ENCODE measurements at regions not wholly inside any gene's neighbourhood (a gene's known extent, or its start where the extent isn't known, plus 50 kb on each side); places are given as distances from the start of the nearest gene placed in this dataset.

- no peak for TF ChIP-seq ARNT (IDR thresholded peaks at IDR 0.05)
- TF ChIP-seq ZNF76 (CRISPR knock-in tag; IDR thresholded peaks at IDR 0.05; ENCODE audit: borderline replicate concordance), result no peak
- no peak for TF ChIP-seq ELK1 (CRISPR knock-in tag; IDR thresholded peaks at IDR 0.05)
- no peak for TF ChIP-seq PREB (CRISPR knock-in tag; IDR thresholded peaks at IDR 0.05)
- TF ChIP-seq KAT7 (CRISPR knock-in tag; IDR thresholded peaks at IDR 0.05; ENCODE audit: borderline replicate concordance), result no peak
- TF ChIP-seq BRD9 (IDR thresholded peaks at IDR 0.05; ENCODE audit: low read depth, partially characterized antibody), result no peak
These were observed 88.5 kb downstream of the ADRA2C start (continued) for GRCh38 chr4:3854661-3855060.

- in situ Hi-C loops (cut with MboI), result no loop called here
- no peak overlapping the region for H3K27ac ChIP-seq (ENCODE audit: extremely low read depth, low read depth, low read length)
- no peak overlapping the region for H3K9ac ChIP-seq (ENCODE audit: insufficient read depth in 1 of 2, low read depth in 2 of 2, low read length in 2 of 2)
- H3K4me3 ChIP-seq, result no peak overlapping the region
- FAIRE-seq (no peak), DNase-seq (ENCODE audit: extremely low read depth in 1 of 4, low spot score in 3 of 4) (no peak), ATAC-seq (no peak)
- H3K36me3 ChIP-seq (ENCODE audit: control insufficient read depth, insufficient read depth, low read length), result no peaks in the 10 kb centered on the region
- H3K27me3 ChIP-seq (ENCODE audit: control insufficient read depth in 2 of 2, insufficient read depth in 2 of 2, low read length in 2 of 2), result peaks cover 3 to 51% of the 10 kb centered on the region in 2 experiments; a peak in 3 of 5 replicates
- no TSS peak for BruUV-seq (replicated peaks)
- CTCF ChIA-PET (ENCODE audit: low intra/inter-chr PET ratio), result no interaction called here
- H2AFZ ChIP-seq (ENCODE audit: low read depth, low read length), result no peak overlapping the region
- intact Hi-C loops (cut with micrococcal nuclease), result no loop called here
- TF ChIP-seq ZNF324 (CRISPR knock-in tag; IDR thresholded peaks at IDR 0.05) (no peak), ARID3B (CRISPR knock-in tag; IDR thresholded peaks at IDR 0.05; ENCODE audit: borderline replicate concordance) (no peak), ZNF589 (CRISPR knock-in tag; IDR thresholded peaks at IDR 0.05; ENCODE audit: low read depth) (no peak), CREB3 (tag; conservative IDR thresholded peaks at IDR 0.05; ENCODE audit: low read depth) (no peak), ARNT (IDR thresholded peaks at IDR 0.05) (no peak)
- POLR2A ChIA-PET, result interaction anchor here (1.5 kb wide), 1 partner anchor 15 kb away, joined by 3 read pairs; no protein-coding TSS in a partner anchor
- no peaks in the 10 kb centered on the region for H3K4me1 ChIP-seq (replicated peaks in 1 of 2; ENCODE audit: control insufficient read depth in 2 of 2, insufficient read depth in 2 of 2, low read length in 2 of 2)
- no peak overlapping the region for H3K4me2 ChIP-seq (ENCODE audit: insufficient read depth, low read length)
- H3K9me1 ChIP-seq (ENCODE audit: control insufficient read depth, insufficient read depth, low read length), result no peaks in the 10 kb centered on the region
- peaks cover 9% of the 10 kb centered on the region; the same call in 1 of the 2 replicates for H4K20me1 ChIP-seq (replicated peaks; ENCODE audit: control insufficient read depth, insufficient read depth, low read length)
- 0% methylated on average over 9 of the region's 9 CpGs for WGBS (ENCODE audit: insufficient coverage, low coverage, missing lambda C conversion rate)
- no peaks in the 10 kb centered on the region for H3K9me3 ChIP-seq (replicated peaks; ENCODE audit: control insufficient read depth, insufficient read depth, low read depth, low read length)
- H3K79me2 ChIP-seq (ENCODE audit: control insufficient read depth, insufficient read depth, low read length), result no peaks in the 10 kb centered on the region
These were observed 89.5 kb downstream of the ADRA2C start for GRCh38 chr4:3855646-3856045.

All from K562 (cell line).